Fibroblast of villous mesenchyme (primary cell): ENCODE measurements at regions not wholly inside any gene's neighbourhood (a gene's known extent, or its start where the extent isn't known, plus 50 kb on each side); places are given as distances from the start of the nearest gene placed in this dataset.
"Not testable (repeated sequence)": the region's sequence is repeated elsewhere in the genome, so short reads cannot be mapped to it uniquely, and the experiment has no call there.

Experiments
- DNase-seq: peaks from one replicate; pipeline ENCODE4 v3.0.0-alpha.2; 2010; ENCODE audit warnings: low read depth
- H3K4me3 ChIP-seq: 2 replicates; pipeline ENCODE4 v1.5.1; 2011; ENCODE audit warnings: low read depth, mild to moderate bottlenecking, low read length
- TF ChIP-seq, protein P1 (sequence below): IDR thresholded peaks from 2 replicates; pipeline ENCODE4 v1.5.1; 2012; ENCODE audit warnings: low read depth, mild to moderate bottlenecking, low read length; ENCODE audit not compliant: insufficient read depth

DNA sequence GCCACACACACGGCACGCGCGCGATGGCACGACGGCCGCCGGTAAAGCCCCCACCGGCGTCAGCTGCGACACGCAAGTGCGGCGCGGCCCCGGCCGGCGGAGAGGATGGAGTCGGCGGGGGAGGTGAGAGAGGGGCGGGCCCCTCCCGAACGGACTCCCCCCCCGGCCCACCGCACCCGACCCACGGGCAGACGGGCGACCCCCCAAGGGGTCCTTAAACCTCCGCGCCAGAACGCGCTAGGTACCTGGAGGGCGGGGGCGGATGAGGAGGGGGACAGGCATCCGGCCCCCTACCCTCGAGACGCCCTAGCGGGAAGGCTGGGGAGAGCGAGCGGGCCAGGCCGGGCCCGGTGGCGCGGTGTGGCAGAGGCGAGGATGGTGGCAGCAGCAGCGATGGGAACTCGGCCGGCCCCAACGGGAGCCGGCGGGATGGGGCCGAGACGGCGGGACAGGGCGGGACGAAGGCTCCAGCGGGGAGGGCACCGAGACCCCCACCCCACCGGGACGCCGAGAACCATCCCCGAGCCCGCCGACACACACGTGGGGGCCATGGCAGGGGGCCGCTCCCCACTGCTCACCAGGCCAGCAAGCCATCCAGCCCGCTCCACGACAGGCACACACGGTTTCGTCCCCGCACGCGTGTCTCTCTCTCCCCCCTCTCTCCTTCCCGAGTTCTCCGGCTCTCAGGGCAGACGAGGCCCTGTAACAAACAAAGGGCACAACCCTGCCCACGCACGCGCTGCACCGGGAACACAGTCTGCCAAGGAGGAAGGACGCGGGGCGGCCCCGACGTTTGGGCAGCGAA, 1515.4 kb upstream of the DEFB115 start:
- no peak overlapping the region for H3K4me3 ChIP-seq
- TF ChIP-seq, protein P1, sequence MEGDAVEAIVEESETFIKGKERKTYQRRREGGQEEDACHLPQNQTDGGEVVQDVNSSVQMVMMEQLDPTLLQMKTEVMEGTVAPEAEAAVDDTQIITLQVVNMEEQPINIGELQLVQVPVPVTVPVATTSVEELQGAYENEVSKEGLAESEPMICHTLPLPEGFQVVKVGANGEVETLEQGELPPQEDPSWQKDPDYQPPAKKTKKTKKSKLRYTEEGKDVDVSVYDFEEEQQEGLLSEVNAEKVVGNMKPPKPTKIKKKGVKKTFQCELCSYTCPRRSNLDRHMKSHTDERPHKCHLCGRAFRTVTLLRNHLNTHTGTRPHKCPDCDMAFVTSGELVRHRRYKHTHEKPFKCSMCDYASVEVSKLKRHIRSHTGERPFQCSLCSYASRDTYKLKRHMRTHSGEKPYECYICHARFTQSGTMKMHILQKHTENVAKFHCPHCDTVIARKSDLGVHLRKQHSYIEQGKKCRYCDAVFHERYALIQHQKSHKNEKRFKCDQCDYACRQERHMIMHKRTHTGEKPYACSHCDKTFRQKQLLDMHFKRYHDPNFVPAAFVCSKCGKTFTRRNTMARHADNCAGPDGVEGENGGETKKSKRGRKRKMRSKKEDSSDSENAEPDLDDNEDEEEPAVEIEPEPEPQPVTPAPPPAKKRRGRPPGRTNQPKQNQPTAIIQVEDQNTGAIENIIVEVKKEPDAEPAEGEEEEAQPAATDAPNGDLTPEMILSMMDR = no peak
- no peak for DNase-seq

DNA sequence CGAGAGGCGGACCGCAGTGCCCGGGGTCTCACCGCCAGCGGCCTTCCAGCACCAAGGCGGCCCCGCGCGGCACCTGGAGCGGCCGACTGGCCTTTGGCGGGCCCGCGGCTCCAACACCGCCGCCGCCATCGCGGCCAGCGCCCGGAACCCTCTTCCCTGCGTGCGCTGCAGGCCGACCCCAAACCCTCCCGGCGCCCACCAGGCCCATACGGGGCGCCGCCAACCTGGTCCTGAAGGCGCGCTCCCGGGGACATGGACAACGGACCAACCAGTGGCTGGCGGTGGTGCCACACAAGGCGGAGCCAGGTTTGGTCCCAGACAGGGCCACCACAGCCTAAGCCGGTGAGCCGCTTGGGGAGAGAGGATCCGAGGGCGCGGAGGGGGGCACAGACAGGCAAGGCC, 1514.8 kb upstream of the DEFB115 start:
- TF ChIP-seq, protein P1 = no peak
- H3K4me3 ChIP-seq = no peak overlapping the region
- no peak for DNase-seq

DNA sequence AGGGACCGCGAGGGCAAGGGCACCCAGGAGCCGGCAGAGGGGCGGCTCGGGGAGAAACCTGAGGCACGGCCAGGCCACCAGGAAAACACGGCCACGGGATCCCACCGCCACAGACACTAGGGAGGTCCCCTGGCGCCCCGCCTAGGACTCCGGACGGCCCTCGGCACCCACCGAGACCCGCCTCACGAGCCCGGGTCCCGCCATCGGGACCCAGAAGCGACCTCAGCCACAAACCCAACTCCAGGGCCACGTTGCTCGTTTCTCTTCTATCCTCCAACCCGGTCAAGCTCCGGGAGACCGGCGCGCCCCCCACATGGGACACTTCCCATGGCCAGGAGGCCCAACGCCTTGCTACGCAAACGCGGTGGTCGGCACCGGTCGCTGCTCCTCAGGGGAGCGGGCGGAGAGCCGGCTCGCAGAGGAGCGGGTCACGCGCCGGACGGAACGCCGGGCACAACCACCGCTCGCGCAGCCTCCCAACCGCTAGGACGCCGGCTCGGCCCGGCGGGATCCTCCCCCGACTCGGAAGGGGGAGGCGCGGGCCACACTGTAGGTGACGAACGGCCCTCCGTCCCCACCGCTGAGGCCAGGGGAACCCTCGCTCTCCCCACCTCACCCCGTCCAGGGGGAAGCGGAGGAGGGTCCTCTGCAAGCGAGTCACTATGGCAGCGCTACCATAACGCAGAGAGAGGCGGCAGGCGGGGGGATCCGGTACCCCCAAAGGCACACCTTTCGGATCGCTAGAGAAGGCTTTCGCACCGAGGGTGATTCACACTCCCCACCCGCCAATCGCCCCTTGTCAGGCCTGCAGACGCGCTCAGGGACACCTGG, 1514.1 kb upstream of the DEFB115 start:
- TF ChIP-seq, protein P1 = no peak
- no peak for DNase-seq
- no peak overlapping the region for H3K4me3 ChIP-seq

DNA sequence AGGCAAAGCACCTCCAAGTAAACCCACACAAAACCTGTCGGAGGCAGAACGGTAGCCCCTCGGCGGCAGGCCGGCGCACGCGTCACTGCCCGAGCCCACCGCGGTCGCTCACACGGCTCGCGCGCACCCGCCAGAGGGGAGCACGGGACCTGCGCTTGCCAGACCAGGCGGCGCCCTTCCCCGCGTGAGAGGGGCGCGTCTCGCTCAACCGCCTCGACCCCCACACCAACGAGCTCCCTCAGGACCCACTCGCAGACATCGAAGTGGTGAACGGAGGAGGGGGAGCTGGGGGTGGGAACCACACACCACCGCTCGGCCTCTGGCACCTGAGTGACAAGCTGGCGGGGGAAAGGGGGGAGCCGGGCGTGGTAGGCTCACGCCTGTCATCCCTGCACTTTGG, 1513.4 kb upstream of the DEFB115 start:
- TF ChIP-seq, protein P1 = no peak
- DNase-seq = no peak
- H3K4me3 ChIP-seq = no peak overlapping the region

DNA sequence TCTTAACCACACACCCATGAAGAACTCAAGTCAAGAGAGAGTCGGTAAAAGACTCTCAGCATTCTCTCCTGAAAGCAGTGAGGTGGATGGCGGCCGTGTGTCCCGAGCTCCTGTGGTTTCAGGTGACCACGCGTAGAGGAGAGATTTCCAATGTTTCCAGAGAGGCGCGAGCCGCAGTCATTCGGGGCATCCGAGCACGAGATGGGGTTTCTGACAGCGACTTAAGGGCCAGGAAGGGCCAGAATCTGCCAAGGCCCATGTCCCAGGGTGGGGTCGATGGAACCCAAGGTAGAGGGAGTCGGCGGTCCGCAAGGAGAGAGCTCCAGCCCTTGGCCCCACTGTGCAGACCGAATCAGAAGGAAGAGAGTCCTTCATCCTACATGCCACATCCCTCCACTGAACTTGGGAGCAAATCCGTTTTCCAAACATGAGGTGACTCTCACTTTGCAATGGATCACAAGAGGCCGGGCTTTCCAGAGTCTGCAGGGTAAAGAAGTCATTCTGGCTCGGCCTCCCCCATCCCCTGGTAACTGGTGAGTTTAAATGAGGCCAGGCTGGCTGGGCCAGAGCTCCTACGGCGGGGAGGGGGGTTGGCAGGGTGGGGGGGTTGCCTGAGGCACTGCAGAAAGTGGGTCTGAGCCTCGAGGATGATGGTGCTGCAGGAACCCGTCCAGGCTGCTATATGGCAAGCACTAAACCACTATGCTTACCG, 1511.8 kb upstream of the DEFB115 start:
- DNase-seq, H3K4me3 ChIP-seq: not testable (repeated sequence)

DNA sequence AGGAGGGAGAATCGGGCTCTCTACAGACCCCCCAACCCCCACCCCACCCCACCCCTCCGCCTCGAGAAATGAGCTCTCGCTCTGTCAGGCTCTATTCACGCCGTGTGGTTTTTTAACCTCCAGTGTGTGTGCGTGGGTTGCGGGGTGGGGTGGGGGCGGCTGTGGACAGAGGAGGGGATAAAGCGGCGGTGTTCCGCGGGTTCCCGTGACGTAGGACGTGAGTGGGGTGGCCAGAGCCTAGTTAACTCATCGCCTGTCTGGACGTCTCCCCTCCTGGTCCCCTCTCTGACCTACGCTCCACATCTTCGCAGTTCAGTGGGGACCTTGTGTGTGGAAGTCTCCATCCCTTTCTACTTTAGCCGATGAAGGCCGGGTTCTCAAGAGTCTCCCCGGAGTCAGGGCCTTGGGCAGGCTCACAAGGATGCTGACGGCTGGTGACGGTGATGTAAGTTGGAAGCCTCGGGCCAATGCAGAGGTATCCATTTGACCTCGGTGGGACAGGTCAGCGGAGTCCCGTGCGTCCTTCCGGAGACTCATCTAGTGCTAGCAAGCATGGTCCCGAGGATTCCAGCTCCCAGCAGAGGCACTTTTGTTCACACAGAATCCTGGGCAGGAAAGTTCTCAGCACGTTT, 1507.1 kb upstream of the DEFB115 start:
- no peak overlapping the region for H3K4me3 ChIP-seq
- TF ChIP-seq, protein P1 = no peak
- no peak for DNase-seq

DNA sequence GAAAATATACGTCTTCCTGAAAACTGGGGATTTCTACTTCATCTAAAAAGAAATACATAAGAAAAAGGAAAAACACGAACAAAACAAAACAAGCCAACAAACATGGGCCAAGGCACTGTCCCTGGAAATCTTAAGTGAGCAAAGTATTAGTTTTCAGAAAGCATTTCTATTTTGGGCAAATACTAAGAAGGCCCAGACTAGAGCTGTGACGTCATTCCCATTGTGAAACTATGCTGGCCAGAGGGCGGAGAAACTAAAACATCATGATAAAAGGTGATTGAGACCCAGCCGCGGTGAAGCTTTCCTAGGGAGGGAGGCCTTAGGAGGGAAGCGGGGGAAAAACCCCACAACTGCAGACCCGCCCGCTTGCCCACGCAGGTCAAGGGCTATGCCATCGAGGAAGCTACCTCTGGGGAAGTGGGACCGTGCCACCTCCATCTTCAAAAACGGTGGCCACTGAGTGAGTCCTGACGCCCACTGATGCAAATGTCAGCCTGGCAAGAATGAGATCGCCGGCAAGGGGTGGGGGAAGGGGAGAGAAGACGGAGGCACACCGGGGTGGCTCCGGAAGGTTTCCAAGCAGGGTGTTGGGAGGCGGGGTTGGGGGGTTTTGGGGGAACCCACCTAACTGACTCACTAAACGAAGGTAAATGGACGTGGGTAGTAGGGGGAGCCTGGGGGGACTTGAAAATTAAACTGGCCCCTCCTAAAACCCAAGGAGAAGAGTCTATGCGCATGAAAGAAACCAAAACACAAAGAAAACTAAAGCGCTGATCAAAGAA, 1504.6 kb upstream of the DEFB115 start:
- not testable (repeated sequence) for DNase-seq, H3K4me3 ChIP-seq

DNA sequence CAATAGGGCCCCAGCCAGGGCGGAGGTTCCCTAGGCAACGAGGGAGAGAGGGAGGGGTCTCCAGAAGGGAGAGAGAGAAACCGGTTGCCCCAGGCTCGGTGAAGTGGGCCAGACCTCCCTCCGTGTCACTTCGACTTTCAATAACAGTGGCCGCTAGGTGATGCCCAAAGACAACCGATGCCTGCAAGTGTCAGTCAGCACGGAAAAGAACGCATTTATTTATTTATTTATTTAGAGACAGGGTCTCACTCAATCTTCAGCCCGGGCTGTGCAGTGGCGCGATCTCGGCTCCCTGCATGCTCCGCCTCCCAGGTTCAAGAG, 1504.1 kb upstream of the DEFB115 start:
- H3K4me3 ChIP-seq, DNase-seq: not testable (repeated sequence)

DNA sequence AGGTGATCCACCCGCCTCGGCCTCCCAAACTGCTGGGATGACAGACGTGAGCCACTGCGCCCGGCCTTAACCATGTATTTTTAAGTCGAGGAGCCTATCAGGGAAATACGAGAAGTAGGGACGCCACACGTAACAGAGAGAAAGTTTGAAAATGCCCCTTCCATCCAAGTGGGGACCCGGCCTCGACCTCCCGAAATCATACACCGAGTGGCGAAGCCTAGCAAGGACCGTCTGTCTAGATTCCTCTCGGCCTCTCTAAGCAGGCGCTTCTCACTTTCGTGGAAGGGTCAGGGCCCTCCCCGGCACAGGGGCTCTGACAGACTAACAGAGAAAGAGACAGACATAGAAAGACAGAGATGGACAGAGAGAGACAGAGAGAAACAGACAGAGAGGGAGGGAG, 1503.6 kb upstream of the DEFB115 start:
- not testable (repeated sequence) for DNase-seq, H3K4me3 ChIP-seq

DNA sequence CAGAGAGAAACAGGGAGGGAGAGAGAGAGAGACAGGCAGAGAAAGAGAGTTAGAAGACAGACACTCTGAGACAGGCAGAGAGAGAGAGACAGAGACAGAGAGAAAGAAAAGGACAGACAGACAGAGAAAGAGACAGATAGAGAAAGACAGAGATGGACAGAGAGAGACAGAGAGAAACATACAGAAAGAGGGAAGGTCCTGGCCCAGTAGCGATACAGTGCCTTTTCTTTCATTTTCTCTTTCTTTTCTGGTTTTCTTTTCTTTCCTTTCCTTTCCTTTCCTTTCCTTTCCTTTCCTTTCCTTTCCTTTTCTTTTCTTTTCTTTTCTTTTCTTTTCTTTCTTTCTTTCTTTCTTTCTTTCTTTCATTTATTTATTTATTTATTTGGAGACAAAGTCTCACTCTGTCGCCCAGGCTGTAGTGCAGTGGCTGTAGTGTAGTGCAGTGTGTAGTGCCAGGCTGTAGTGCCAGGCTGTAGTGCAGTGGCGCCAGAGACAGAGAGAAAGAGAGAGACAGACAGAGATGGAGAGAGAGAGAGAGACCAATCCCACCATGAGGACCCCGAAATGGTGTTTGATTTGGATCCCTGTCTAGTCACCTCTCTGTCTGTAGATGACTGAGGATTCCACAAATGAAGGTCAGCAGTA, 1501.5 kb upstream of the DEFB115 start:
- DNase-seq, H3K4me3 ChIP-seq: not testable (repeated sequence)
